WTC11 (cell line): ENCODE measurements at regions not wholly inside any gene's neighbourhood (a gene's known extent, or its start where the extent isn't known, plus 50 kb on each side); places are given as distances from the start of the nearest gene placed in this dataset.

Source experiments
- ATAC-seq: fragments of 200-7000 bp; cut with Tn5 transposase; 2 replicates; pipeline ENCODE4 v1.10.0; 2021; ENCODE audit warnings: mild to moderate bottlenecking, moderate library complexity
- CTCF ChIA-PET: fragments of 300-600 bp; sonication (Branson Sonifier 250); formaldehyde crosslinking; loops from one replicate; lab custom pipeline; 2021; ENCODE audit warnings: antibody characterized with exemption; lab: Charles Lee
- POLR2A ChIA-PET: fragments of 350-600 bp; sonication (Branson Sonifier 250); formaldehyde crosslinking; loops from one replicate; lab custom pipeline; 2021; ENCODE audit warnings: antibody characterized with exemption; lab: Charles Lee
- DNase-seq: peaks from one replicate; pipeline ENCODE4 v3.0.0; 2021; ENCODE audit warnings: low spot score
- H3K27ac Mint-ChIP-seq: 2 replicates; pipeline ENCODE4 v1.8.0; 2021; ENCODE audit warnings: mixed read lengths
- H3K27me3 Mint-ChIP-seq: 2 replicates; pipeline ENCODE4 v1.8.0; 2021; ENCODE audit warnings: low read depth, mild to moderate bottlenecking, moderate library complexity, mixed read lengths
- H3K36me3 Mint-ChIP-seq: 2 replicates; pipeline ENCODE4 v1.8.0; 2021; ENCODE audit warnings: mixed read lengths
- H3K4me1 Mint-ChIP-seq: 2 replicates; pipeline ENCODE4 v1.8.0; 2022; ENCODE audit warnings: mixed read lengths
- H3K4me3 Mint-ChIP-seq: 2 replicates; pipeline ENCODE4 v1.8.0; 2021; ENCODE audit warnings: mild to moderate bottlenecking, moderate library complexity, mixed read lengths
- H3K9me3 Mint-ChIP-seq: 2 replicates; pipeline ENCODE4 v1.8.0; 2021; ENCODE audit warnings: mixed read lengths
- ATF1 ChIP-seq: sonication (generic); formaldehyde crosslinking; IDR thresholded peaks from 2 replicates; pipeline ENCODE4 v1.8.1; 2023; ENCODE audit warnings: mild to moderate bottlenecking, moderate library complexity, missing genetic modification reagents
- CBFB ChIP-seq: sonication (generic); formaldehyde crosslinking; IDR thresholded peaks from 2 replicates; pipeline ENCODE4 v1.8.1; 2022; ENCODE audit warnings: mild to moderate bottlenecking, low read depth, missing genetic modification reagents
- ELF4 ChIP-seq: sonication (generic); formaldehyde crosslinking; IDR thresholded peaks from 2 replicates; pipeline ENCODE4 v1.8.1; 2022; ENCODE audit warnings: low read depth, mild to moderate bottlenecking, moderate library complexity, missing genetic modification reagents
- EMX1 ChIP-seq: fragments of 250-450 bp; sonication (Bioruptor Pico); IDR thresholded peaks from 2 replicates; pipeline ENCODE4 v1.8.0; 2021; ENCODE audit warnings: mild to moderate bottlenecking
- ESRRA ChIP-seq: sonication (generic); formaldehyde crosslinking; IDR thresholded peaks from 2 replicates; pipeline ENCODE4 v1.8.1; 2022; ENCODE audit warnings: mild to moderate bottlenecking, missing genetic modification reagents, borderline replicate concordance
- ETV6 ChIP-seq: sonication (generic); formaldehyde crosslinking; IDR thresholded peaks from 2 replicates; pipeline ENCODE4 v1.8.1; 2022; ENCODE audit warnings: mild to moderate bottlenecking, missing genetic modification reagents
- FOXK1 ChIP-seq: sonication (generic); formaldehyde crosslinking; IDR thresholded peaks from 2 replicates; pipeline ENCODE4 v1.8.0; 2022; ENCODE audit warnings: mild to moderate bottlenecking, moderate library complexity, missing genetic modification reagents
- FOXP1 ChIP-seq: sonication (generic); formaldehyde crosslinking; IDR thresholded peaks from 2 replicates; pipeline ENCODE4 v1.8.0; 2022; ENCODE audit warnings: missing genetic modification reagents, mild to moderate bottlenecking, moderate library complexity, borderline replicate concordance
- GABPB1 ChIP-seq: sonication (generic); formaldehyde crosslinking; IDR thresholded peaks from 2 replicates; pipeline ENCODE4 v1.8.1; 2023; ENCODE audit warnings: mild to moderate bottlenecking, missing genetic modification reagents
- GRHL2 ChIP-seq: fragments of 250-450 bp; sonication (Bioruptor Pico); IDR thresholded peaks from 2 replicates; pipeline ENCODE4 v1.8.0; 2022; ENCODE audit warnings: mild to moderate bottlenecking, moderate library complexity; ENCODE audit not compliant: insufficient replicate concordance, severe bottlenecking
- GTF2I ChIP-seq: fragments of 250-450 bp; sonication (Bioruptor Pico); conservative IDR thresholded peaks from 2 replicates; pipeline ENCODE4 v1.4.0; 2021; ENCODE audit warnings: mild to moderate bottlenecking
- HMGA2 ChIP-seq: fragments of 250-450 bp; sonication (Bioruptor Pico); IDR thresholded peaks from 2 replicates; pipeline ENCODE4 v1.4.0; 2021; ENCODE audit warnings: mild to moderate bottlenecking, moderate library complexity
- KAT7 ChIP-seq: sonication (generic); formaldehyde crosslinking; IDR thresholded peaks from 2 replicates; pipeline ENCODE4 v1.8.1; 2023; ENCODE audit warnings: missing genetic modification reagents, mild to moderate bottlenecking, borderline replicate concordance
- NR1H2 ChIP-seq: sonication (generic); formaldehyde crosslinking; IDR thresholded peaks from 2 replicates; pipeline ENCODE4 v1.9.0; 2021; ENCODE audit warnings: mild to moderate bottlenecking, moderate library complexity, missing genetic modification reagents
- NR2C2 ChIP-seq: sonication (generic); formaldehyde crosslinking; IDR thresholded peaks from 2 replicates; pipeline ENCODE4 v1.8.0; 2022; ENCODE audit warnings: mild to moderate bottlenecking, missing genetic modification reagents
- NR3C1 ChIP-seq: sonication (generic); formaldehyde crosslinking; conservative IDR thresholded peaks from 2 replicates; pipeline ENCODE4 v1.8.1; 2023; ENCODE audit warnings: low read depth, mild to moderate bottlenecking, missing genetic modification reagents
- RORB ChIP-seq: fragments of 250-450 bp; sonication (Bioruptor Pico); IDR thresholded peaks from 2 replicates; pipeline ENCODE4 v1.9.0; 2021; ENCODE audit warnings: mild to moderate bottlenecking
- SOX15 ChIP-seq: fragments of 250-450 bp; sonication (Bioruptor Pico); IDR thresholded peaks from 2 replicates; pipeline ENCODE4 v1.9.0; 2021; ENCODE audit warnings: mild to moderate bottlenecking
- SP1 ChIP-seq: sonication (generic); formaldehyde crosslinking; conservative IDR thresholded peaks from 2 replicates; pipeline ENCODE4 v1.8.1; 2022; ENCODE audit warnings: missing genetic modification reagents
- TCF7 ChIP-seq: sonication (generic); formaldehyde crosslinking; IDR thresholded peaks from 2 replicates; pipeline ENCODE4 v1.8.0; 2022; ENCODE audit warnings: mild to moderate bottlenecking, low read depth, missing genetic modification reagents, moderate library complexity
- TEAD1 ChIP-seq: sonication (generic); formaldehyde crosslinking; IDR thresholded peaks from 2 replicates; pipeline ENCODE4 v1.8.0; 2022; ENCODE audit warnings: mild to moderate bottlenecking, missing genetic modification reagents
- ZNF121 ChIP-seq: sonication (generic); formaldehyde crosslinking; IDR thresholded peaks from 2 replicates; pipeline ENCODE4 v1.8.0; 2023; ENCODE audit warnings: missing genetic modification reagents
- ZNF138 ChIP-seq: sonication (generic); formaldehyde crosslinking; conservative IDR thresholded peaks from 2 replicates; pipeline ENCODE4 v1.8.1; 2022; ENCODE audit warnings: mild to moderate bottlenecking, moderate library complexity, missing genetic modification reagents
- ZNF416 ChIP-seq: fragments of 250-450 bp; sonication (Bioruptor Pico); IDR thresholded peaks from 2 replicates; pipeline ENCODE4 v1.9.0; 2021; ENCODE audit warnings: mild to moderate bottlenecking, inconsistent platforms
- ZNF423 ChIP-seq: fragments of 250-450 bp; sonication (Bioruptor Pico); IDR thresholded peaks from 2 replicates; pipeline ENCODE4 v2.1.2; 2022; ENCODE audit warnings: mild to moderate bottlenecking, moderate library complexity
- ZSCAN18 ChIP-seq: fragments of 250-450 bp; sonication (Bioruptor Pico); IDR thresholded peaks from 2 replicates; pipeline ENCODE4 v2.1.2; 2022; ENCODE audit warnings: mild to moderate bottlenecking, moderate library complexity
- TF ChIP-seq, protein P1 (sequence below): sonication (generic); formaldehyde crosslinking; IDR thresholded peaks from 2 replicates; pipeline ENCODE4 v1.8.0; 2022; ENCODE audit warnings: mild to moderate bottlenecking, missing genetic modification reagents
- TF ChIP-seq, protein P2 (sequence below): sonication (generic); formaldehyde crosslinking; IDR thresholded peaks from 2 replicates; pipeline ENCODE4 v1.8.0; 2022; ENCODE audit warnings: mild to moderate bottlenecking, missing genetic modification reagents

DNA sequence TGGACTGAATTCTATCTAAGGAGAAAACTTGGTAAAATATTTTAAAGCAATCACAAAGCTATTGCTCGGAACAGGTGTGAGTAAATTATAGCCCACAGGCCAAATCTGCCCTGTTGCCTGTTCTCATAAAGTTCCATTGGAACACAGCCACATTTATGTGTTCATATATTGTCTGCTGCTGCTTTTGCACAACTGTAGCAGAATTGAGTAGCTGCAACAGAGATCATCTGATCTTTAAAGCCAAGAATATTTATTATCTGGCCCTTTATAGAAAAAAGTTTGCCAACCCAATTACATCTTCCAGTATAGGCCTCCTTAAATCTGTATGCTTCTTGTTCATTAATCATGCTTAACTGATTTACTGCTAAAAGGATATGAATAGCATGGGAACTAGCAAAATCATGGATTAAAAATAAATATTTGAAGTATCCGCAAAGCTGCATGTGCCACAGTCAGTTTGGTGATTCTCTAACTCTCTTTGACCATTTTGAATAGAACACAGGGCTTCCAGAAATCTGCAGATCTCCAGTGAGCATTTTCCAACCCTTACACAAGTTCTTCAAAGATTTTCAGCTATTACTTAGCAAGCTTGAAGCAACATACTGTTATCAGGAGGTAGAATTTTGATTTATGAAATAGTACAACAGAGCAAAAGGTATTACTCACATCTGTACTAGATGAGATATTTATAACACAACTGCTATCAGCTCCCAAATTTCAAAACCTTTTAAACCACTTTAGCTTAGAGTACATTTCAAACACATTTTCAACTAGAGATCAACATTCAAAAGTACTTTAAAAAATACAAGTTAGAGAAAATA, 312.6 kb upstream of the ID4 start:
- no peak for DNase-seq
- peaks cover 1% of the 10 kb centered on the region for H3K9me3 Mint-ChIP-seq
- ChIA-PET POLR2A (no interaction called here), CTCF (no interaction called here)
- H3K4me1 Mint-ChIP-seq = peaks cover 6% of the 10 kb centered on the region
- no peak overlapping the region for H3K4me3 Mint-ChIP-seq
- H3K27me3 Mint-ChIP-seq = no peaks in the 10 kb centered on the region
- TF ChIP-seq ELF4 (CRISPR knock-in tag) (no peak), GRHL2 (no peak), HMGA2 (CRISPR knock-in tag) (no peak), ZSCAN18 (CRISPR knock-in tag) (no peak), ZNF121 (no peak), GABPB1 (CRISPR knock-in tag) (no peak), NR3C1 (no peak), EMX1 (CRISPR knock-in tag) (no peak), ZNF423 (no peak), RORB (CRISPR knock-in tag) (no peak), SP1 (CRISPR knock-in tag) (no peak), GTF2I (no peak), NR2C2 (no peak), CBFB (CRISPR knock-in tag) (no peak), TCF7 (CRISPR knock-in tag) (no peak), KAT7 (CRISPR knock-in tag) (no peak), FOXP1 (no peak)
- TF ChIP-seq, protein P1, sequence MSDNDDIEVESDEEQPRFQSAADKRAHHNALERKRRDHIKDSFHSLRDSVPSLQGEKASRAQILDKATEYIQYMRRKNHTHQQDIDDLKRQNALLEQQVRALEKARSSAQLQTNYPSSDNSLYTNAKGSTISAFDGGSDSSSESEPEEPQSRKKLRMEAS (CRISPR knock-in tag) = no peak
- no peaks in the 10 kb centered on the region for H3K36me3 Mint-ChIP-seq
- ATAC-seq = no peak
- no peak overlapping the region for H3K27ac Mint-ChIP-seq

DNA sequence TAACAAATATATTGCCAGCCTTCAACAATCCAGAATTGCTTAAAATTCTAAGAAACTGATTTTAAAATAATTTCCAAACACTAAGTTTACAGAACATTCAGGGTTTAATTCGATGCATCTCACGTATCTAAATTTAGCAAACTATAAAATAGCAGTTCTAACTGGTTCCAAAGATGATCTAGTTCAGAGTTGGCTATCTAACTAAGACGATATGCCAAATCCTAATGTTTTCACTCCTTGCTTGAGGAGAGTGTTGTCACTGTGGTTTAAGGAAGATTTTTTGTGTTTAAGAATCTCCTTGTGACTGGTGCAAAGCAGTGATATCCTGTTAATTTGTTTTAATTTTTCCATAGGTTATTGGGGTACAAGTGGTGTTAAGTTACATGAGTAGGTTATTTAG, 311.5 kb upstream of the ID4 start:
- no peaks in the 10 kb centered on the region for H3K36me3 Mint-ChIP-seq
- no peaks in the 10 kb centered on the region; the same call in 1 of the 2 replicates for H3K9me3 Mint-ChIP-seq
- no peak overlapping the region for H3K4me3 Mint-ChIP-seq
- H3K4me1 Mint-ChIP-seq = peaks cover 6% of the 10 kb centered on the region
- CTCF ChIA-PET = no interaction called here
- POLR2A ChIA-PET = no interaction called here
- ATAC-seq (no peak), DNase-seq (no peak)
- TF ChIP-seq FOXK1 (CRISPR knock-in tag) = no peak
- no peak for TF ChIP-seq NR2C2
- TF ChIP-seq TCF7 (CRISPR knock-in tag) = no peak
- no peak for TF ChIP-seq SOX15 (CRISPR knock-in tag)
- TF ChIP-seq ZNF416 (CRISPR knock-in tag) = no peak
- no peak overlapping the region for H3K27ac Mint-ChIP-seq
- H3K27me3 Mint-ChIP-seq = no peaks in the 10 kb centered on the region

GRCh38 chr6:19530188-19530587, 307.0 kb upstream of the ID4 start:
- DNase-seq = no peak
- no peak overlapping the region for H3K4me3 Mint-ChIP-seq
- H3K27ac Mint-ChIP-seq = no peak overlapping the region
- TF ChIP-seq ETV6 (CRISPR knock-in tag) = no peak
- no peak for TF ChIP-seq ATF1 (CRISPR knock-in tag)
- TF ChIP-seq ESRRA (CRISPR knock-in tag) = no peak
- no peak for TF ChIP-seq NR1H2
- no peak for TF ChIP-seq GTF2I
- TF ChIP-seq TEAD1 (CRISPR knock-in tag) = no peak
- TF ChIP-seq ZNF138 (CRISPR knock-in tag) = no peak
- TF ChIP-seq, protein P2, sequence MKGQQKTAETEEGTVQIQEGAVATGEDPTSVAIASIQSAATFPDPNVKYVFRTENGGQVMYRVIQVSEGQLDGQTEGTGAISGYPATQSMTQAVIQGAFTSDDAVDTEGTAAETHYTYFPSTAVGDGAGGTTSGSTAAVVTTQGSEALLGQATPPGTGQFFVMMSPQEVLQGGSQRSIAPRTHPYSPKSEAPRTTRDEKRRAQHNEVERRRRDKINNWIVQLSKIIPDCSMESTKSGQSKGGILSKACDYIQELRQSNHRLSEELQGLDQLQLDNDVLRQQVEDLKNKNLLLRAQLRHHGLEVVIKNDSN = no peak
- H3K27me3 Mint-ChIP-seq = no peaks in the 10 kb centered on the region
- no peaks in the 10 kb centered on the region; the same call in 1 of the 2 replicates for H3K9me3 Mint-ChIP-seq
- ChIA-PET POLR2A (no interaction called here), CTCF (no interaction called here)
- no peaks in the 10 kb centered on the region for H3K36me3 Mint-ChIP-seq
- ATAC-seq = no peak
- H3K4me1 Mint-ChIP-seq = peaks cover 6% of the 10 kb centered on the region
